ENCODE measurements at regions not wholly inside any gene's neighbourhood (a gene's known extent, or its start where the extent isn't known, plus 50 kb on each side); places are given as distances from the start of the nearest gene placed in this dataset.

DNA sequence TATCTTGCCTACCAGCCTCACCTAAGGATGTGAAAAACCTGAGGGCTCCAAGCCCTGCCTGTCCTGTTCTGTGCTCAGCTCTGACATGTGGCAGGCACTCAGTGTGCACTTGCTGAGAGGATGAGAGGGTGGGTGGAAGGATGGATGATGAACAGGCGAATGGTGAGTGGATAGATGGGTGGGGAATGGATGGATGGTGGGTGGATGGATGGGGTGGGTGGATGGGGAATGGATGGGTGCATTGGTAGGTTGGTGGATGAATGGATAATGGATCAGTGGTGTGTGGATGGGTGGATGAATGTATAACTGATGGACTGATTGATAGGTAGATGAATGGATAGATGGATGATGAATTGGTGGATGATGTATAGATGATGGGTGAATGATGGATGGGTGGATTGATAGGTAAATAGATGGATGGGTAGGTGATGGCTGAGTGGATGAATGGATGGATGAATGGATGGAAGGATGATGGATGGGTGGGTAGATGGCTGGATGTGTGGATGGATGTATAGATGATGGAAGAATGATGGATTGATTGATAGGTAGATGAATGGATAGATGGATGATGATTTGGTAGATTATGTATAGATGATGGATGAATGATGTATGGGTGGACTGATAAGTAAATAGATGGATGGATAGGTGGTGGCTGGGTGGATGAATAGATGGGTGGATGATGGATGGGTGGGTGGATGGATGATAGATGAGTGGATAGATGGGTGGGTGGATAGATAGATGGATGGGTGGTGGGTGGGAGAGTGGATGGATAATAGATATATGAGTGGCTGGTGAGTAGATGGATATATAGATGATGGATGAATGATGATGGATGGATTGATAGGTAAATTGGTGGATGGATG lies 69.3 kb upstream of the NKX1-1 start:
- whole genome bisulfite sequencing, 2 experiments (ENCODE audit: insufficient coverage in 2 of 2), result 67 to 75% methylated on average over 1 of the region's 1 CpG
- Histone ChIP-seq H3K27ac (ENCODE audit: low read depth, low read length, severe bottlenecking) (no peak overlapping the region), H3K4me3 (ENCODE audit: extremely low read depth, insufficient read depth, low read length, poor library complexity, severe bottlenecking) (no peak overlapping the region), H3K36me3 (ENCODE audit: control insufficient read depth, insufficient read depth, low read length) (no peaks in the 10 kb centered on the region), H3K9me3 (ENCODE audit: control insufficient read depth, low read length) (peaks cover 1% of the 10 kb centered on the region), H3K4me1 (ENCODE audit: control insufficient read depth, insufficient read depth, low read length, poor library complexity, severe bottlenecking) (peaks cover 3% of the 10 kb centered on the region)

- no peaks in the 10 kb centered on the region for H3K9me3 ChIP-seq (ENCODE audit: control insufficient read depth, low read length)
- 77 to 81% methylated on average over 11 to 13 of the region's 14 CpGs for WGBS, 2 experiments (ENCODE audit: insufficient coverage in 2 of 2)
- peaks cover 3% of the 10 kb centered on the region for H3K4me1 ChIP-seq (ENCODE audit: control insufficient read depth, insufficient read depth, low read length, poor library complexity, severe bottlenecking)
- no peak overlapping the region for H3K27ac ChIP-seq (ENCODE audit: low read depth, low read length, severe bottlenecking)
- H3K4me3 ChIP-seq (ENCODE audit: extremely low read depth, insufficient read depth, low read length, poor library complexity, severe bottlenecking), result no peak overlapping the region
- no peaks in the 10 kb centered on the region for H3K36me3 ChIP-seq (ENCODE audit: control insufficient read depth, insufficient read depth, low read length)
These were observed 68.2 kb upstream of the NKX1-1 start for GRCh38 chr4:1474126-1475090.

GRCh38 chr4:1473718-1474117 lies 67.5 kb upstream of the NKX1-1 start:
- peaks cover 3% of the 10 kb centered on the region for H3K4me1 ChIP-seq (ENCODE audit: control insufficient read depth, insufficient read depth, low read length, poor library complexity, severe bottlenecking)
- no peaks in the 10 kb centered on the region for H3K9me3 ChIP-seq (ENCODE audit: control insufficient read depth, low read length)
- no peaks in the 10 kb centered on the region for H3K36me3 ChIP-seq (ENCODE audit: control insufficient read depth, insufficient read depth, low read length)
- WGBS, 2 experiments (ENCODE audit: insufficient coverage in 2 of 2), result 78 to 81% methylated on average over 4 to 8 of the region's 8 CpGs
- no peak overlapping the region for H3K27ac ChIP-seq (ENCODE audit: low read depth, low read length, severe bottlenecking)
- H3K4me3 ChIP-seq (ENCODE audit: extremely low read depth, insufficient read depth, low read length, poor library complexity, severe bottlenecking), result no peak overlapping the region

DNA sequence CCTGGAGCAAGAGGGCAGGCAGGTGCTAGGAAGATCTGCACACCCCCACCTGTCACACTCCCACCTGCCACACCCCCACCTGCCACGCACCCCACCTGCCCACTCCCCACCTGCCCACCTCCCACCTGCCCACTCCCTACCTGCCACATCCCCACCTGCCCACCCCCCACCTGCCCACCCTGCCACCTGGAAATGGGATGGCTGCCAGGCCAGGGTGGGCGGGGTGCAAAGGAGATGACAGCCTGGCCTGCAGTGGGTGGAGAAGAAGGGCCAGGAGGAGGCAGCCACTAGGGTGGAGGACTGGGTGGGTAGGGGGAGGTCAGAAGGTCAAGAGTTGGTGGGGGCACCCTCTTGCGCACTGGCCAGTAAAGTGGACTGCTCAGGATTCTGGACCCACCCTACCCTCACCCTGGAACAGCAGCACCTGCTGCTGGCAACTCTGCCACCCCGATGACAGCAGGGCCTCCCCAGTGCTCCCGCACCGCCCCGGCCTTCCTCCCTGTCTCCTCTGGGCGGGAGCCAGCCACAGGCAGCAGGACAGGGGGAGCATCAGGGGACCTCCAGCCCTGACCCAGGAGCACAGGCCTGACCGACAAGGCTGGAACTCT lies 66.8 kb upstream of the NKX1-1 start:
- WGBS, 2 experiments (ENCODE audit: insufficient coverage in 2 of 2), result 74 to 90% methylated on average over 2 to 6 of the region's 9 CpGs
- H3K27ac ChIP-seq (ENCODE audit: low read depth, low read length, severe bottlenecking), result no peak overlapping the region

DNA sequence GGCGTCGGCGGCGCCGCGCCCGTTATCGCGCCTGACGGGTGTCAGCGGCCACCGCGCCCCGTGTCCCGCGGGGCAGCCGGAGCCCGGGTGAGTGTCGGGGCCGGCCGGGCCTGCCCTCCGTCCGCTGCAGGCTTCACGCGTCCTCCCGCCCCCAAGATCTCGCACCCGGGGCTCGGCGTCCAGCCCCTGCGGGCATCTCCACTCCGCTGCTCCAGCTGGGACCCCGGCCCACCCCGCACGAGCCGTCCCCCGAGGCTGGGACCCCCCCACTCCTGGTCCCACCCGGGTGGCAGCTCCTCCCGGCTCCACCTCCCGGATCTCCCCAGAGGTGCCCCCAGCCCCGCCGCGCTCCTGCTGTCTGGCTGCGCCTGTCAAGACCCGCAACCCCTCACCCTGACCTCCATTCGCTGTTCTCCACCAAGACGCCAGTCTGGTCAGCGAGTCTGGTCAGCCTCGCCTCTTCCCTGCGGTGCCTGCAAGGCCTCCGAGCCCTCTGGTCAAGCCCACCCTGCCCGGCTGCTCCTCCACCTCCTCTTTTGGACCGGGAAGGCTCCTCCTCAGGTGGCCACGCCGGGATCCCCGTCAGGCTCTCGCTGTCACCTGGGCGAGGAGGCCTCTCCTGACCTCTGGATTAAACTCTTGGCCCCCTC lies 66.0 kb upstream of the NKX1-1 start:
- peaks cover 3% of the 10 kb centered on the region for H3K9me3 ChIP-seq (ENCODE audit: control insufficient read depth, low read length)
- no peak overlapping the region for H3K4me3 ChIP-seq (ENCODE audit: extremely low read depth, insufficient read depth, low read length, poor library complexity, severe bottlenecking)
- WGBS, 2 experiments (ENCODE audit: insufficient coverage in 2 of 2), result 28 to 39% methylated on average over 35 to 57 of the region's 58 CpGs
- H3K27ac ChIP-seq (ENCODE audit: low read depth, low read length, severe bottlenecking), result no peak overlapping the region
- peaks cover 3% of the 10 kb centered on the region for H3K4me1 ChIP-seq (ENCODE audit: control insufficient read depth, insufficient read depth, low read length, poor library complexity, severe bottlenecking)
- no peaks in the 10 kb centered on the region for H3K36me3 ChIP-seq (ENCODE audit: control insufficient read depth, insufficient read depth, low read length)

More for the DNA sequence above, 66.8 kb upstream of the NKX1-1 start:
- Histone ChIP-seq H3K4me3 (ENCODE audit: extremely low read depth, insufficient read depth, low read length, poor library complexity, severe bottlenecking) (no peak overlapping the region), H3K9me3 (ENCODE audit: control insufficient read depth, low read length) (peaks cover 3% of the 10 kb centered on the region), H3K36me3 (ENCODE audit: control insufficient read depth, insufficient read depth, low read length) (no peaks in the 10 kb centered on the region), H3K4me1 (ENCODE audit: control insufficient read depth, insufficient read depth, low read length, poor library complexity, severe bottlenecking) (peaks cover 3% of the 10 kb centered on the region)

GRCh38 chr4:1471443-1472147 lies 65.4 kb upstream of the NKX1-1 start:
- no peak overlapping the region for H3K4me3 ChIP-seq (ENCODE audit: extremely low read depth, insufficient read depth, low read length, poor library complexity, severe bottlenecking)
- H3K4me1 ChIP-seq (ENCODE audit: control insufficient read depth, insufficient read depth, low read length, poor library complexity, severe bottlenecking), result peaks cover 3% of the 10 kb centered on the region
- H3K27ac ChIP-seq (ENCODE audit: low read depth, low read length, severe bottlenecking), result no peak overlapping the region
- H3K9me3 ChIP-seq (ENCODE audit: control insufficient read depth, low read length), result peaks cover 3% of the 10 kb centered on the region
- H3K36me3 ChIP-seq (ENCODE audit: control insufficient read depth, insufficient read depth, low read length), result no peaks in the 10 kb centered on the region
- 36 to 47% methylated on average over 38 to 52 of the region's 55 CpGs for WGBS, 2 experiments (ENCODE audit: insufficient coverage in 2 of 2)

DNA sequence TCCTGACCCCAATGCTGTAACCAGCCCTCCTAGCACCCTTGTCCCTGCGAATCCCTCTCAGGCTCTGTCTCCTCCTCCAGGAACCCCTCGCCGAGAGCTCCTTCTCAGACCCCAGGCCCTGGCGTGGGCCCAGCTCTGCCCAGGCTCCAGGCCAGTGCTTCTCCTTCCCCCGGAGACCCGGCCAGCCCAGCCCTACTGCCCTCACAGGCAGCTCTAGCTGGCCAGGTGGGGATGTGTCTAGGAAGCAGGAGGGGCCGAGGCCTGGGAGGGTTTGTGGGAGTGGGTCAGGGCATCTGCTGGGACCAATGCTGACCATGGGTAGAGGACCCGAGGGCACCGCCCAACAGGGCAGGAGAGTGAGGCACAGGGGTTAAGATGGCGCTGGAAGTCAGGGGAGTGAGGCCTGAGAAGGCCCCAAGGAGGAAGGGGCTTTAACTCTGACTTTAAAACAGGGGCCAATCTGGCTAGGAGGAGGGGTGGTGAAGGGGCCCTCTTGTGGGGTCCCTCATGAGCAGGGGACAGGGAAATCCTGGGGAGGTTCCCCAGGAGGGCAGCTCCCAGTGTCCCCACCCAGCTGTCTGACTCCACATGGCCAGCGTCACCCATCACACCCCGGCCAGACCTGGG lies 64.7 kb upstream of the NKX1-1 start:
- WGBS, 2 experiments (ENCODE audit: insufficient coverage in 2 of 2), result 90% methylated on average over 6 to 10 of the region's 12 CpGs
- H3K4me3 ChIP-seq (ENCODE audit: extremely low read depth, insufficient read depth, low read length, poor library complexity, severe bottlenecking), result no peak overlapping the region
- no peaks in the 10 kb centered on the region for H3K36me3 ChIP-seq (ENCODE audit: control insufficient read depth, insufficient read depth, low read length)
- no peak overlapping the region for H3K27ac ChIP-seq (ENCODE audit: low read depth, low read length, severe bottlenecking)
- H3K4me1 ChIP-seq (ENCODE audit: control insufficient read depth, insufficient read depth, low read length, poor library complexity, severe bottlenecking), result peaks cover 3% of the 10 kb centered on the region
- peaks cover 3% of the 10 kb centered on the region for H3K9me3 ChIP-seq (ENCODE audit: control insufficient read depth, low read length)

DNA sequence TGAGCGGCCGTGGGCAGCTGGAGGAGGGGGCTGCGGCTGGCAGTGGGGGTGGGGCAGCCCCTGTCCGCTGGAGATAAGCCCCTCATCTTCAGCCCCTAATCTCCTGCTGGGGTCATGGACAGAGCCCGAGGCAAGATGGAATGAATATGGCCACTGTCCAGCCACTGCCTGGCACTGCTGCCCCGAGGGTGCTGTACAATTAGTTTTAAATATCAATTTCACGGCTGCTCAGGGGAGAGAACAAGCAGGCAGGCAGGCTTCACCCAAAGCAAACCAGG lies 64.1 kb upstream of the NKX1-1 start:
- H3K4me3 ChIP-seq (ENCODE audit: extremely low read depth, insufficient read depth, low read length, poor library complexity, severe bottlenecking), result no peak overlapping the region
- H3K4me1 ChIP-seq (ENCODE audit: control insufficient read depth, insufficient read depth, low read length, poor library complexity, severe bottlenecking), result peaks cover 3% of the 10 kb centered on the region
- H3K36me3 ChIP-seq (ENCODE audit: control insufficient read depth, insufficient read depth, low read length), result no peaks in the 10 kb centered on the region
- WGBS, 2 experiments (ENCODE audit: insufficient coverage in 2 of 2), result 78 to 85% methylated on average over 6 to 7 of the region's 7 CpGs
- H3K27ac ChIP-seq (ENCODE audit: low read depth, low read length, severe bottlenecking), result no peak overlapping the region
- H3K9me3 ChIP-seq (ENCODE audit: control insufficient read depth, low read length), result peaks cover 3% of the 10 kb centered on the region

GRCh38 chr4:1469607-1470392 lies 63.6 kb upstream of the NKX1-1 start:
- Histone ChIP-seq H3K9me3 (ENCODE audit: control insufficient read depth, low read length) (peaks cover 3% of the 10 kb centered on the region), H3K36me3 (ENCODE audit: control insufficient read depth, insufficient read depth, low read length) (no peaks in the 10 kb centered on the region), H3K4me3 (ENCODE audit: extremely low read depth, insufficient read depth, low read length, poor library complexity, severe bottlenecking) (no peak overlapping the region), H3K27ac (ENCODE audit: low read depth, low read length, severe bottlenecking) (no peak overlapping the region), H3K4me1 (ENCODE audit: control insufficient read depth, insufficient read depth, low read length, poor library complexity, severe bottlenecking) (peaks cover 3% of the 10 kb centered on the region)
- 86% methylated on average over 24 of the region's 24 CpGs for WGBS, 2 experiments (ENCODE audit: insufficient coverage in 2 of 2)

All from mesodermal cell (in vitro differentiated cells).